Ovary (tissue), 7 donors: ENCODE measurements at regions not wholly inside any gene's neighbourhood (a gene's known extent, or its start where the extent isn't known, plus 50 kb on each side); places are given as distances from the start of the nearest gene placed in this dataset.

Source experiments
- DNase-seq, 5 donors: peaks; one replicate each; pipeline ENCODE4 v3.0.0-alpha.2; 2019 to 2020
- H3K27ac ChIP-seq, 2 donors: fragments of 200-600 bp; one replicate each; pipeline versions ENCODE4 v1.5.1 to v1.8.0; 2019 to 2022
- H3K27me3 ChIP-seq: fragments of 200-600 bp; one replicate; pipeline ENCODE4 v1.8.0; 2022
- H3K36me3 ChIP-seq: fragments of 200-600 bp; sonication (generic); one replicate; pipeline ENCODE4 v1.5.1; 2019
- H3K4me1 ChIP-seq: one replicate; pipeline ENCODE4 v1.8.1; 2013; ENCODE audit warnings: mild to moderate bottlenecking, moderate library complexity; ENCODE audit not compliant: insufficient read depth
- H3K4me3 ChIP-seq: fragments of 200-600 bp; sonication (generic); one replicate; pipeline ENCODE4 v1.5.1; 2017
- H3K9me3 ChIP-seq, 2 donors: fragments of 200-600 bp in 1 of 2; sonication (generic) in 1 of 2; one replicate each; pipeline versions ENCODE4 v1.5.1 to v1.8.1; 2013 to 2019; ENCODE audit warnings: mild to moderate bottlenecking in 1 of 2, moderate library complexity in 1 of 2
- CTCF ChIP-seq, 3 donors: fragments of 450-650 bp in 2 of 3; fragments of 200-600 bp in 1 of 3; IDR thresholded peaks; one replicate each; pipeline versions ENCODE4 v1.5.1 to v1.8.0; 2016 to 2022; ENCODE audit warnings: antibody characterized with exemption in 3 of 3, mild to moderate bottlenecking in 1 of 3
- EP300 ChIP-seq: sonication (generic); formaldehyde crosslinking; IDR thresholded peaks from one replicate; pipeline ENCODE4 v1.6.1; 2017; ENCODE audit warnings: antibody characterized with exemption
- POLR2A ChIP-seq: fragments of 450-650 bp; IDR thresholded peaks from one replicate; pipeline ENCODE4 v1.6.1; 2017; ENCODE audit warnings: antibody characterized with exemption, mild to moderate bottlenecking, moderate library complexity
- WGBS, 3 donors: extraction: QIAGEN DNeasy Blood & Tissue Kit in 1 of 3; methylation state at CpG; one replicate each; pipeline versions ENCODE4 v1.1.5 to v1.1.7; 2013 to 2017; 5-methylcytosine and 5-hydroxymethylcytosine counted together
- intact Hi-C, 4 donors: fragments of 100-400 bp; cut with DNase I; formaldehyde crosslinking; loops; one replicate each; pipeline versions ENCODE4 v1.11.0 to v1.15.1; 2022 to 2023
- donor health status: DM: no; HTN: no; CAD: no; lungs with moderate emphysema.
- donor health status: DM: no; HTN: no; CAD: no.
- donor health status: Bipolar disorder and iron deficiency.
- donor health status: DM: no; HTN: no; CAD: no.
- donor health status: DM: yes; HTN: yes; CAD: no.

- DNase-seq: no peak
- intact Hi-C loops: no loop called here
- TF ChIP-seq CTCF (IDR thresholded peaks at IDR 0.05): no peak
- TF ChIP-seq EP300: no peak
- no peak for TF ChIP-seq POLR2A
- no peak overlapping the region for H3K27ac ChIP-seq
- WGBS, 3 donors: 41 to 54% (median 43%) methylated on average over 2 of the region's 2 CpGs
- no peak overlapping the region for H3K4me3 ChIP-seq
- H3K9me3 ChIP-seq: no peaks in the 10 kb centered on the region
- H3K27me3 ChIP-seq: no peaks in the 10 kb centered on the region
- no peaks in the 10 kb centered on the region for H3K36me3 ChIP-seq
- H3K4me1 ChIP-seq: no peaks in the 10 kb centered on the region
Observed at GRCh38 chr6:25026723-25027122, 91.0 kb upstream of the RIPOR2 start.

- TF ChIP-seq EP300: no peak
- intact Hi-C loops: no loop called here
- Histone ChIP-seq H3K36me3 (no peaks in the 10 kb centered on the region), H3K9me3 (no peaks in the 10 kb centered on the region), H3K4me1 (no peaks in the 10 kb centered on the region), H3K27me3 (no peaks in the 10 kb centered on the region), H3K27ac (no peak overlapping the region), H3K4me3 (no peak overlapping the region)
- 84 to 86% (median 84%) methylated on average over 31 of the region's 31 CpGs for WGBS, 3 donors
- no peak for DNase-seq
Observed at GRCh38 chr6:25027221-25027916, 91.6 kb upstream of the RIPOR2 start.

- intact Hi-C loops: no loop called here
Observed at GRCh38 chr6:25028328-25028727, 92.6 kb upstream of the RIPOR2 start.

GRCh38 chr6:25032934-25033333 lies 97.2 kb upstream of the RIPOR2 start:
- H3K36me3 ChIP-seq: no peaks in the 10 kb centered on the region
- TF ChIP-seq CTCF (IDR thresholded peaks at IDR 0.05) (no peak), POLR2A (no peak), EP300 (no peak)
- no peak overlapping the region for H3K4me3 ChIP-seq
- H3K27ac ChIP-seq: no peak overlapping the region
- DNase-seq: no peak
- no peaks in the 10 kb centered on the region for H3K9me3 ChIP-seq
- H3K27me3 ChIP-seq: no peaks in the 10 kb centered on the region
- intact Hi-C loops: no loop called here
- H3K4me1 ChIP-seq: no peaks in the 10 kb centered on the region
- 94 to 96% (median 94%) methylated on average over 8 of the region's 8 CpGs for WGBS, 3 donors

More at GRCh38 chr6:25028328-25028727, 92.6 kb upstream of the RIPOR2 start:
- DNase-seq: no peak
- no peak overlapping the region for H3K27ac ChIP-seq
- WGBS, 3 donors: 87 to 100% (median 91%) methylated on average over 1 of the region's 1 CpG
- no peaks in the 10 kb centered on the region for H3K36me3 ChIP-seq
- H3K9me3 ChIP-seq: no peaks in the 10 kb centered on the region
- no peak overlapping the region for H3K4me3 ChIP-seq
- H3K4me1 ChIP-seq: no peaks in the 10 kb centered on the region
- TF ChIP-seq CTCF (IDR thresholded peaks at IDR 0.05) (no peak), EP300 (no peak), POLR2A (no peak)
- H3K27me3 ChIP-seq: no peaks in the 10 kb centered on the region

GRCh38 chr6:25034431-25034921 lies 98.7 kb upstream of the RIPOR2 start:
- intact Hi-C loops: no loop called here
- no peaks in the 10 kb centered on the region for H3K36me3 ChIP-seq
- H3K9me3 ChIP-seq: no peaks in the 10 kb centered on the region
- H3K4me3 ChIP-seq: peak overlapping the region; percentile 6
- TF ChIP-seq POLR2A (no peak), CTCF (IDR thresholded peaks at IDR 0.05) (no peak), EP300 (no peak)
- WGBS, 3 donors: 18 to 40% (median 37%) methylated on average over 3 of the region's 3 CpGs
- no peaks in the 10 kb centered on the region for H3K4me1 ChIP-seq
- H3K27ac ChIP-seq: no peak overlapping the region
- no peak for DNase-seq
- H3K27me3 ChIP-seq: no peaks in the 10 kb centered on the region
